ENCODE measurements at regions not wholly inside any gene's neighbourhood (a gene's known extent, or its start where the extent isn't known, plus 50 kb on each side); places are given as distances from the start of the nearest gene placed in this dataset.
"Not testable (repeated sequence)": the region's sequence is repeated elsewhere in the genome, so short reads cannot be mapped to it uniquely, and the experiment has no call there.

DNA sequence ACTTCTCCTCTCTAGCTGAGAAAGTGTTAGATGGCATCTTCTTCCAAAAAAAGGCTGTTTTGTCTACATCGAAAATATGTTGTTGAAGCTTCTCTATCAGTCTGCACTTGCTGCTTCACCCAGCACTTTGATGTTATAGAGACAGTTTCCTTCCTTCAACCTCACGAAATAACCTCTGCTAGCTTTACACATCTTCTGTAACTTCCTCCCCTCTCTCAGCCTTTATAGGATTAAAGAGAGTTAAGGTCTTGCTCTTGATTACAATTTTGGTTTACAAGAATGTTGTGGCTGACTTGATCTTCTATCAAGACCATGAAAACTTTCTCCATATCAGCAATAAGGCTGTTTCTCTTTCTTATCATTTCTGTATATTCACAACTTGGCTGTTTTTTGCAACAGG, 162.4 kb upstream of the OR4C13 start:
- not testable (repeated sequence) for TF ChIP-seq EZH2 (IDR thresholded peaks at IDR 0.05; ENCODE audit: low read depth)
- TF ChIP-seq, protein P1, sequence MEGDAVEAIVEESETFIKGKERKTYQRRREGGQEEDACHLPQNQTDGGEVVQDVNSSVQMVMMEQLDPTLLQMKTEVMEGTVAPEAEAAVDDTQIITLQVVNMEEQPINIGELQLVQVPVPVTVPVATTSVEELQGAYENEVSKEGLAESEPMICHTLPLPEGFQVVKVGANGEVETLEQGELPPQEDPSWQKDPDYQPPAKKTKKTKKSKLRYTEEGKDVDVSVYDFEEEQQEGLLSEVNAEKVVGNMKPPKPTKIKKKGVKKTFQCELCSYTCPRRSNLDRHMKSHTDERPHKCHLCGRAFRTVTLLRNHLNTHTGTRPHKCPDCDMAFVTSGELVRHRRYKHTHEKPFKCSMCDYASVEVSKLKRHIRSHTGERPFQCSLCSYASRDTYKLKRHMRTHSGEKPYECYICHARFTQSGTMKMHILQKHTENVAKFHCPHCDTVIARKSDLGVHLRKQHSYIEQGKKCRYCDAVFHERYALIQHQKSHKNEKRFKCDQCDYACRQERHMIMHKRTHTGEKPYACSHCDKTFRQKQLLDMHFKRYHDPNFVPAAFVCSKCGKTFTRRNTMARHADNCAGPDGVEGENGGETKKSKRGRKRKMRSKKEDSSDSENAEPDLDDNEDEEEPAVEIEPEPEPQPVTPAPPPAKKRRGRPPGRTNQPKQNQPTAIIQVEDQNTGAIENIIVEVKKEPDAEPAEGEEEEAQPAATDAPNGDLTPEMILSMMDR (conservative IDR thresholded peaks at IDR 0.05): not testable (repeated sequence)

Measured in PC-9 (cell line).